GM21825 (cell line): ENCODE measurements at regions not wholly inside any gene's neighbourhood (a gene's known extent, or its start where the extent isn't known, plus 50 kb on each side); places are given as distances from the start of the nearest gene placed in this dataset.
"Not testable (repeated sequence)": the region's sequence is repeated elsewhere in the genome, so short reads cannot be mapped to it uniquely, and the experiment has no call there.

Experiments used
- ATAC-seq: cut with Tn5 transposase; IDR thresholded peaks from one replicate; pipeline ENCODE4 v1.9.1; 2021; ENCODE audit warnings: mild to moderate bottlenecking, moderate library complexity; ENCODE audit not compliant: unreplicated experiment

DNA sequence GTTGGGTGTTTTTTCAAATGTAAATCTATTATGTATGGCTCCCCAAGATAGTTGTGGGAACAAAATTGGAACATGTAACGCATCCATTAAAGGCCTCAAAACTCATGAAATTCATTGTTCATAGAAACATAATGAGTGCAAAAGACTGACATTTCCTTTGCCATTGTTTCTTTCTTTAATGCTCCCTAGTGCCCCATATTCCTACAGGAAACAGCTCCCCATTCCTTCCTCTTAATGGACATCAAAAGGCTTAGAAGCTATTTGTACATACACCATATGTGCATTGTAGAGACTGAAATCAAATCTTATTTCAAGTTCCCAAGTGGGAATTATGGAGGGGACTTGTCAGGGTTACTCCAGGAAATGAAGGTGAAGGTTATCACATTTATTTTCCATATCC, 139.1 kb downstream of the AHR start:
- ATAC-seq: no peak

DNA sequence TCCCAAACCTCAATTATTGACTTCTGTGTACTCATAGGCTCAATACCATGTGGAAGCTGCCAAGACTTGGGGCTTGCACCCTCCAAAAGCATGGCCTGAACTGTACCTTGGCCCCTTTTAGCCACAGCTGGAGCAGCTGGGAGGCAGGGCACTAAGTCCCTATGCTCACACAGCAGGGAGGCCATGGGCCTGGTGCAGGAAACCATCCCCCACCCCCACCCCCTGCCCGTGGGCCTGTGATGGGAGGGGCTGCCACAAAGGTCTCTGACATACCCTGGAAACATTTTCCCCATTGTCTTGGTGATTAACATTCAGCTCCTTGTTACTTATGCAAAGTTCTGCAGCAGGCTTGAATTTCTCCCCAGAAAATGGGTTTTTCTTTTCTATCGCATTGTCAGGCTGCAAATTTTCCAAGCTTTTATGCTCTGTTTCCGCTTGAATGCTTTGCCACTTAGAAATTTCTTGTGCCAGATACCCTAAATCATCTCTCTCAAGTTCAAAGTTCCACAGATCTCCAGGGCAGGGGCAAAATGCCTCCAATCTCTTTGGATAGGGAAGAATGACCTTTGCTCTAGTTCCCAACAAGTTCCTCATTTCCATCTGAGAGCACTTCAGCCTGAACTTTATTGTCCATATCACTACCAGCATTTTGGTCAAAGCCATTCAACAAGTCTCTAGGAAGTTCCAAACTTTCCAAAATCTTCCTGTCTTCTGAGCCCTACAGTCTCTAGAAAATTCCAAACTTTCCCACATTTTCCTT, 141.8 kb downstream of the AHR start:
- not testable (repeated sequence) for ATAC-seq

DNA sequence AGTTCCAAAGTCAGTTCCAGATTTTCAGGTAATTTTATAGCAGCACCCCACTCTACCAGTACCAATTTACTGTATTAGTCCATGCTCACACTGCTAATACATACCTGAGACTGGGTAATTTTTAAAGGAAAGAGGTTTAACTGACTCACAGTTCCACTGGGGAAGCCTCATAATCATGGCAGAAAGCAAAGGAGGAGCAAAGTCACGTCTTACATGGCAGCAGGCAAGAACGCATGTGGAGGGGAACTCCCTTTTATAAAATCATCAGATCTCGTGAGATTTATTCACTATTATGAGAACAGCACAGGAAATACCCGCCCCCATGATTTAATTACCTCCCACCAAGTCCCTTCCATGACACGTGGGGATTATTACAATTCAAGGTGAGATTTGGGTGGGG, 142.4 kb downstream of the AHR start:
- no peak for ATAC-seq

DNA sequence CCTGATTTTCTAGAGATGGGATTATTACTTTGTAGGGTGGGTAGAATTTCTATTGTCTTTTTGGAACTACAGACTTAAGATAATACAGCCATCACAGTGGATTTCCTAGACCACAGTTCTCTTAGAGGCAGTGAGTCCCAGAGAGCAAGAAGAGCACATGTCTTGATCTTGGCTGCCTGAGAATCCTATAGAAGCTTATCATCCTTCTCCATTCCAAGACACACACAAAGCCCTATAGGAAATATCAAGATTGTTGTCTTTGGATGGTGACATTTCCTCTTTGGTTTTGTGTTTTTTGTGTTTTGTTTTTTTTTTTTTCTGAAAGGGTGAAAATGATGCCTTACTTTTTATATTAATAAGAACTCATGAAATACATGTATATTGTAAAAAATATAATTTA, 143.1 kb downstream of the AHR start:
- ATAC-seq: no peak

DNA sequence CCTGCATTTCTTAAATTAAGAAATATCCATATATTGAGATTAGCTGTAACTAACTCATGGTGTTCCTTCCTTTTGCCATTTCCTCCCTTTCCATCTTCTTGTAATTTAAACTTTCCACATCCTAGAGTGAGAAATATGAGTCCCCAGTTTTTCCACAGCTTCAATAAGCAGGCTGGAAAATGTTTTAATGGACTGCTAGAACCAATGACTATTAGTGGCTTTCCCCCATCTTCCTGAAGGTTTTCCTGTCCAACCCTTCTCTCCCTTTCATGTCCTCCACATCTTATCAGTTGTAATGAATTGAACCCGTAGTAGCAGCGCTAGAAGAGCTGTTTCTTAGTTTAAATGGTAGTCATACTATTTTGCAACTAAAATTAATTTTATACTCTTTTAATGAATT, 145.7 kb downstream of the AHR start:
- ATAC-seq: no peak

DNA sequence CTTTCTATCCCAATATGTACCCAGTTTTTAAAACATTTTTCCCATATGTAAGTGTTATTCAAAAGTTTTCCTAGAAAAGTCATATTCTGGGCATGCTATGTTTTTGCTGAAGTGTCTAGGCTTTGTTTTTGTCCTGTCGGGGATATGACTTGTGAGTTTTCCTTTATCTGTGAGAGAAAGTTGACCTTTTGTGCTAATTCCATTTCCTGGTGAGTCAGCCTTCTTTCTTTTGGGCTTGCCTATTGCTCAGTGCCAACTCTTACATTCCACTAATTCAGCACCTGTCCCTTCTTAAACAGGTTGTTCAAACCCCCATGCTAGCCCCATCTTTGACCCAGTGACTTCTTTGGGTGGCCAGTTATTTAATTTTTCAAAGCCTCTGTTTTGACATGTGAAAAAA, 146.2 kb downstream of the AHR start:
- ATAC-seq: no peak

DNA sequence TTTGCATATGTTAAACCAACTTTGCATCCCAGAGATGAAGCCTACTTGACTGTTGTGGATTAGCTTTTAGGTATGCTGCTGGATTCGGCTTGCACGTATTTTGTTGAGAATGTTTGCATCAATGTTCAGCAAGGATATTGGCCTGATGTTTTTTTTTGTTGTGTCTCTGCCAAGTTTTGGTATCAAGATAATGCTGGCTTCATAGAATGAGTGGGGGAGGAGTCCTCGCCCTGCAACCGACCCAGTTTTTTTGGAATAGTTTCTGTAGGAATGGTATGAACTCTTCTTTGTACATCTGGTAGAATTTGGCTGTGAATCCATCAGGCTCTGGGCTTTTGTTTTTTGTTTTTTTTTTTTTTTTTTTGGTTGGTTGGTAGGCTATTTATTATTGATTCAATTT, 147.9 kb downstream of the AHR start:
- no peak for ATAC-seq

DNA sequence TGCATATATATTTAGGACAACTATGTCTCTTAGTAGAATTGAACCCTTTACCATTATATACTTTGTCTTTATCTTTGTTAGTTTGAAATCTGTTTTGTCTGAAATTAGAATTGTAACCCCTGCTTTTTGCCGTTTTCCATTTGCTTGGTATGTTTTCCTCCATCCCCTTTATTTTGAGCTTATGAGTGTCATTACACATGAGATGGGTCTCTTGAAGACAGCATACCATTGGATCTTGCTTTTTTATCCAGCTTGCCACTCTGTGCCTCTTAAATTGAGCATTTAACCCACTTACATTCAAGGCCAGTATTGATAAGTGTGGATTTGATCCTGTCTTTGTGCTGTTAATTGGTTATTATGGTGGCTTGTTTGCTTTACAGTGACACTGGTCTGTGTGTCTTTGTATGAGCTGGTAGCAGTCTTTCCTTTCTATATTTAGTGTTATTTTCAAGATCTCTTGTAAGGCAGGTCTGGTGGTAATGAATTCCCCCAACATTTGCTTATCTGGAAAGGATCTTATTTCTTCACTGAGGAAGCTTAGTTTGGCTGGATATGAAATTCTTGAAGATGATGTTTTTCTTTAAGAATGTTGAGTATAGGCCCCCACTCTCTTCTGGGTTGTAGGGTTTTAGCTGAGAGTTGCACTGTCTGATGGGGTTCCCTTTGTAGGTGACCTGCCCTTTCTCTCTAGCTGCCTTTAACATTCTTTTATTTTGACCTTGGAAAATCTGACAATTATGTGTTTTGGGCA, 149.5 kb downstream of the AHR start:
- no peak for ATAC-seq

DNA sequence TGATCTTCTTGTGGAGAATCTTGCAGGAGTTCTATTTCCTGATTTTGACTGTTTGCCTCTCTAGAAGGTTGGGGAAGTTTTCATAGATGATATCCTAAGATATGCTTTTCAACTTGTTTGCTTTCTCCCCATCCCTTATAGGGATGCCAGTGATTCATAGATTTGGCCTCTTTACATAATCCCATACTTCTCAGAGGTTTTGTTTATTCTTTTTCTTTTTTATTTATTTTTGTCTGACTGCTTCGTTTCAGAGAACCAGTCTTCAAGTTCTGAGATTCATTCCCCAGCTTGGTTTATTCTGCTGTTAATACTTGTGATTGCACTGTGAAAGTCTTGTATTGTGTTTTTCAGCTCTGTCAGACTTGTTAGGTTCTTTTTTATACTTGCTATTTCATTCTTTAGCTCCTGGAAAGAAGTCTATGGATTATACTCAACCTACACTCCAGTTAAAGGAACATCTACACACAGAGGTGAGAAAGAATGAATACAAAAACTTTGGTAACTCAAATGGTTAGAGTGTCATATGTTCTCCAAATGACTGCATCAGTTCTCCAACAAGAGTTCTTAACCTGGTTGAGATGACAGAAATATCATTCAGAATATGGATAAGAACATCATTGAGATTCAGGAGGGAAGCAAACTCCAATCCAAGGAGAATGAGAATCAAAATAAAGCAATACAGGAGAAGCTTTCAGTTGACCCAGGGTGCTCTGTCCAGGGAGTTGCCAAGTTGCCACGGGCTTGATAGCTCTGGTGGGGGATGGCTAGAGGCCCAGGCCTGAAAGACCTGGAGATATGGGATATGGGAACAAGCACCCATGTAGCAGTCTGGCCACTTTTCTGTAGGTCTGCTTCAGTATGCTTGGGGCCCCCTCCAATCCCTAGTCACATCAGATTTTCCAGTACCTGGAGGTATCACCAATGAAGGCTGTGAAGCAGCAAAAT, 150.3 kb downstream of the AHR start:
- no peak for ATAC-seq

DNA sequence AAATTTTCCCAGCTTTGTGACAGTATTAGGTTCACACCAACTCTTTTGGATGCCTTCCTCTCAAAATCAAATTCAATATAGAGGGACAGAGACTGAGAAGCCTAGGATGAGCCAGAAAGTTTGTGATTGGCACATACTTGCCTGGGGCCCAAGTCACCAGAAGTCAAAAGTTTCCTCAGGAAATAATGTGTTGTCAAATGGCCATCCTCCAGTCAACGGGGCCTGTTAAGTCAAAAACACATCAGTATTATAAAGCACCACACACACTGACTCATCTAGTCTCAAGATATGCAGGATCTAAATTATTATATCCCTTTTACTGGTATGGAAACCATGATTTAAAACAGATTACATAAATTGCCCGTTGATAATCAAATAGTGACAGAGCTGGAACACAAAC, 158.1 kb downstream of the AHR start:
- ATAC-seq: no peak

DNA sequence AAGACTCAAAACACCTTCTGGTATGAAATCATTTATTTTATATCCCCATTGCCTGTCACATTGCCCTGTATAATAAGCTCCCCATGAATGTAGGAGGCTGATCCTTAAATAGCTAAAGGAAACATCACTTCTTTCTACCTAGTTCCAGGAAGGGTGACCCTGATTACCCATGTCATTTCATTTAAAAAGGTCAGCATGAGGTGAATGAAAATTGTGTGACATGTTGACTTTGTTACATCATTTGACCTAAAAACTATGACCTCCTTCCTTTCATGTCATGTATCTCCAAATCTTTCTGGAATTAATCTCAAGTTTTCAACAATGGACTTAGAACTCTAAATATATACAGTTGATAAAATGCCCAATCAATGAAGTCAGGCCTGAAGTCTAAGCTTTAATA, 161.5 kb downstream of the AHR start:
- no peak for ATAC-seq

DNA sequence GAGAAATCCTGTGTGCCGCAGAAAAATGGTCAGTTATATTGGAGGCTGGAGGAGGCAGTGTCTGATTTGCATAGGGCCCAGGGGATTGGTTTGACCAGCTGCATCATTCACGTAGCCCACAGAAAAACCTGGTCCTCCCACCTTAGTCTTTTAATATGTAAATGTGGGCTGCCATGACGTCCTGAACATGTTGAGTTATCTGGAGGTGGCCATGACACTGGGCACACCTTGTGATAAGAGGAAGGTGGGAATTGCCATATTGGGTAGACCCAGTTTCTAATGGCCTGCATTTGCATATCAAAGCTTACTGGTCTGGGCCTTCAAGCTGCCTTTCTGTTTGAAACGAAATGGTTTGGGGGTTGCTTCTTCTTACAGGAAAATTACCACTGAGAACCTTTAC, 162.2 kb downstream of the AHR start:
- no peak for ATAC-seq

DNA sequence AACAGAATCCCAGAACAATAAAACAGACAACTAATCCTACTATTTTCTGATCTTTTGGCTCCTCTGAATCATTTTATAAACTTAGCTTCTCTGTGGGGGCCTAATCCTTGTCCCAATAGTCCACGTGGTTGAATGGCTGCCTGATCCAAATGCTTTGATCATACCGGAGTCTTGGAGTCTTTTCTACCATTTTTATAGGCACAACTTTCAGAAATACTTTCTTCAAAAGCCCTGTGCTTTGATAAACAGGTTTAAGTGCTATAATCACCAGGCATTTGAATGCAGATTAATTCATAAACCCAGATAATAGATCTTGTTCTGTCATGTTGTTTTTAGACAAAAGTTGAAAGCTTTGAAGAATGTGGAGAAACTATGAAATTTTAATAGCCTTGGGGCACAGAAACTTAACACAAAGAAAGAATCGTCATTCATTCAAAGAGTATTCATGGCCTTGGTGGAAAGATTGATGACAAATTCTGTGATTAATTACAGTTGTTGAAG, 163.7 kb downstream of the AHR start:
- no peak for ATAC-seq

DNA sequence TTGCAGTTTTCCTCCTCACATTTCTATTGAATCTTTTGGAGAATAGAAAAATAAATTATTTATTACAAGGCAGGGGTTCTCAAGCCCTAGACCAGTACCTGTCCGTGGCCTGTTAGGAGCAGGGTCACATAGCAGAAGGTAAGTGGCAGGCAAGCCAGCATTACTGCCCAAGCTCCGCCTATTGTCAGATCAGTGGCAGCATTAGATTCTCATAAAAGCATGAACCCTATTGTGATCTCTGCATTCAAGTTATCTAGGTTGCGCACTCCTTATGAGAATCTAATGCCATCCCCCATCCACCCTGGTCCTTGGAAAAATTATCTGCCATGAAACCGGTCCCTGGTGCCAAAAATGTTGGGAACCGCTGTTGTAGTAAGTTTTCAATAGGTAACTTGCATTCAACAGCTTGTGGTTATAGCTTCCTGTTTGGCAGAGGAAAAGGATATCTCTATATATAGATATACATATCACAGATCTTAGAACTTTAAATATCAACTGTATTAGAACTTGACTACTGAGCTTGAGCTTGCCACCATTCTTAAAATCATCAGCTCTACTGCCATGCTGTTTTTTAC, 165.1 kb downstream of the AHR start:
- ATAC-seq: no peak

DNA sequence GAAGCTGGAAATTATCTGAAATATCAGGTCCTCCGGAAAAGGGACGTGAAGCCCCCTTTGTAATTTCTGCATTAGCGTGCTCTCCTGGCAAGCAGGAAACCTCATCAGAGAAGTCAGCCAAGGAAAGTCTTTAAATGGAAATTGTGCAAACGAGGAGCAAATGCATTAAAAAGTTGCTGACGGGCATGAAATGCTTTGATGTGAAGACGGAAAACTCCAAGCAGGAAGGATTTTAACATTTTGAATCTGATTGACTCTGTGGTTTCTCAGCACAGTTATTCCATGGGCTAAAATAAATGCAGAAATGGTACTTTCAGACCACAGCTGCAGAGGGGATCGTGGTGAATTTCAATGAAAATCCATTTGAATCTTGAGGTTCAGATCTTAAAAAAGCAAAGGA, 167.8 kb downstream of the AHR start:
- no peak for ATAC-seq

DNA sequence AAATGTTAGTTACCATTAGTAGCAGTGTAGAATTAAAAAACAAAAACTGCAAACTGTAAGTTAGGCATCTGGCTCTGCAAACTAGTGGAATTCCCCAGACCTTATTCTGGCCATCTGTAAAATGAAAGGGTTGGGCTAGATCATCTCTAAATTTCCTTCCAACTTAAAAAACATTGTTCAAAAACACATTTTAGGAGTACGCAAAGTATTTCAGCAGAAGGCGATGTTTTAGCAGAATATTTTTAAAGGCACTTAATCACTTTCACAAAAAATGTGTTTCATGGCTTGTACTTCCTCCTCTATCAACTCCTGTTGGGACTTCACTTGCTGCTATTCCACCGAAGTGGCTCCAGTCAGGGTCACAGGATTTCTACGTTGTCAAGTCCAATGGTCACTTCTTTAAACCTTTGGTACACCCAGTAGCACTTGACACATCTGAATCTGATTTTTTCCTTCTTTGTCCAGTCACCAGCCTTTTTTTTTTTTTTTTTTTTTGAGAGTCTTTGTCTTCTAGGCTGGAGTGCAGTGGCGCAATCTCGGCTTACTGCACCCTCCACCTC, 169.0 kb downstream of the AHR start:
- no peak for ATAC-seq

DNA sequence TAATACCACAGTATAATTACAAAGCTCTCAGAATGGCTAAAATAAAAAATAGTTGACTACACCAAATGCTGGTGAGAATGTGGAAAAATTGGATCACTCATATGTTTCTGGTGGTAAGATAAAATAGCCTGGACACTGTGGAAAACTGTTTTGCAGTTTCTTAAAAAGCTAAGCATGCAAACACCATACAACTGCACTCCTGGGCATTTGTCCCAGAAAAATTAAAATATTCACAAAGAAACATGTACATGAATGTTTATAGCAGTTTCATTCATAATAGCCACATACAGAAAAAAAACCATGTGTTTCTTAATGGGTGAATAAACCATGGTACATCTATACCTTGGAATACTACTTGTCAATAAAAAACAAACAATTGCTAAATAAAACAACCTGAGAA, 172.9 kb downstream of the AHR start:
- no peak for ATAC-seq

DNA sequence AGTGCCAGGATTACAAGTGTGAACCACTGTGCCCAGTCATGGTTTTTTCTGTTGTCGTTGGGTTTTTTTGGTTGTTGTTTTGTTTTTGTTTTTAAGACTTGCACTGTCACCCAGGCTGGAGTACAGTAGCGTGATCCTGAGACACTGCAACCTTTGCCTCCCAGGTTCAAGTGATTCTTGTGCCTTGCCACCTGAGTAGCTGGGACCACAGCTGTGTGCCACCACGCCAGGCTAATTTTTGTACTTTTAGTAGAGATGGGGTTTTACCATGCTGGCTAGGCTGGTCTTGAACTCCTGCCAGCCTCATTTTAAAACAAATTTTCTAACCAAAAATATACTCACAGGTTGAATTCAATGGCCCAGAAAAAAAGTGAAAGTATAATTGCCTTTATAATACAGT, 174.1 kb downstream of the AHR start:
- no peak for ATAC-seq

DNA sequence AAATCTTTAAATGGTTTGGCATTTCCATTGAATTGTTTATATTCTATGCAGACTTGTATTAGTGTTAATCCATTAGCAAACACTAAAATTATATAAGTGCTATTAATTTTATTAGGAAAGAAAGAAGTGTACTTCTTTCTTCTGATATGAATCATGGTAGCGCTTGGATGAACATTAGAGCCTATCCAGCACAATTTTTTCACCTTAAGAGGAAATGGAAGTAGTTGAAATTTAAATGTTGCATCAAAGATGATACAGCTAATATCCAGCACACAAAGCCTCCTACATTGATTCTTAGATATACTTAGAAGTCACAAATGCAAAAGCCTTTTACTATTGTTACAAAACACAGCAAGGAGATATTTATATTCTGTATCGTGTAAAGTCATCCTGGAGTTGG, 174.5 kb downstream of the AHR start:
- ATAC-seq: no peak

DNA sequence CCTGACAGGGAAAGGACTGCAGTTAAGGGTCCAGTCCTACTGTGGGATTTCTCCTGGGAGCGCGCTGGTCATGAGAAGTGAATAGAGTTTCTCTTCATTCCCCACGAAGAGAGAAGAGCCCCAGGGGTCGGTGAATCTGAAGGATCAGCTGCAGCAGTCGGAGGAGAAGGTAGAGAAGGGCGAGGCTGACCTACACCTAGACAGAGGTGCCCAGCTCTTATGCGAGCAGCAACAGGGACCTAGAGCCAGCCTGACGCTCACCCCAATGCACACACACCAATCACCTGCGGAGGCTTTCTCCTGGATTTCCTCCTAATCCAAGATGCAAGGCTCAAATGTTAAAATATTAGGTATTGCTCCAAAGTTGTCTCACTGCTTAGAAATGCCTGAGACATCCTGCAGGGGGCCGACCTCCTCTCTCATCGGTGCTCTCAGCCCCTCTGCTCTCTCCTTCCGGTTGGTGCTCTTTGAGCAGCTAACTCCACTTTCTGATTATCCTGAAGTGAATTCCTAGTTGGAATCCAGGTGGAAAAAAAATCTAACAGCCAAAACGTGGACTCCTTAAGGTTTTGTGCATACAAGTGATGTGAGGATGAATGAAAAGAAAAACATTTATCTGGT, 176.4 kb downstream of the AHR start:
- ATAC-seq: no peak
